Breast epithelium (tissue), 3 donors: ENCODE measurements at regions not wholly inside any gene's neighbourhood (a gene's known extent, or its start where the extent isn't known, plus 50 kb on each side); places are given as distances from the start of the nearest gene placed in this dataset.

Experiments used
- CTCF ChIP-seq, 3 donors: fragments of 450-650 bp; IDR thresholded peaks; one replicate each; pipeline ENCODE4 v1.5.1; 2016 to 2017; ENCODE audit warnings: antibody characterized with exemption in 3 of 3, mild to moderate bottlenecking in 3 of 3, moderate library complexity in 3 of 3
- POLR2AphosphoS5 ChIP-seq, 3 donors: sonication (generic); formaldehyde crosslinking; IDR thresholded peaks; one replicate each; pipeline ENCODE4 v1.6.1; 2017; ENCODE audit warnings: antibody characterized with exemption in 3 of 3

GRCh38 chr16:59188029-59188428 lies 453.9 kb upstream of the GOT2 start:
- TF ChIP-seq CTCF (IDR thresholded peaks at IDR 0.05) (no peak), POLR2AphosphoS5 (IDR thresholded peaks at IDR 0.05) (no peak)
